RWPE2 (cell line): ENCODE measurements at regions not wholly inside any gene's neighbourhood (a gene's known extent, or its start where the extent isn't known, plus 50 kb on each side); places are given as distances from the start of the nearest gene placed in this dataset.

ENCODE experiments used
- ATAC-seq: fragments of 200-7000 bp; cut with Tn5 transposase; 3 replicates; pipeline ENCODE4 v1.9.1; 2021; ENCODE audit warnings: low read depth
- DNase-seq: peaks from one replicate; pipeline ENCODE4 v3.0.0-alpha.2; 2020; ENCODE audit warnings: low spot score
- H3K27ac ChIP-seq: fragments of 450-650 bp; 2 replicates; pipeline ENCODE4 v1.5.1; 2017; ENCODE audit warnings: mild to moderate bottlenecking; ENCODE audit not compliant: poor library complexity, severe bottlenecking
- H3K27me3 ChIP-seq: fragments of 250-450 bp; sonication (Bioruptor Pico); 2 replicates; pipeline ENCODE4 v1.5.1; 2021; ENCODE audit warnings: mild to moderate bottlenecking, moderate library complexity; ENCODE audit not compliant: insufficient read depth, poor library complexity, severe bottlenecking
- H3K36me3 ChIP-seq: fragments of 250-450 bp; sonication (Bioruptor Pico); 2 replicates; pipeline ENCODE4 v1.5.1; 2020; ENCODE audit warnings: low read depth, mild to moderate bottlenecking, moderate library complexity
- H3K4me1 ChIP-seq: fragments of 250-450 bp; sonication (Bioruptor Pico); 2 replicates; pipeline ENCODE4 v1.5.1; 2021; ENCODE audit warnings: mild to moderate bottlenecking, moderate library complexity; ENCODE audit not compliant: insufficient read depth, poor library complexity, severe bottlenecking
- H3K4me3 ChIP-seq: fragments of 250-450 bp; sonication (Bioruptor Pico); 2 replicates; pipeline ENCODE4 v1.5.1; 2021; ENCODE audit warnings: mild to moderate bottlenecking, moderate library complexity; ENCODE audit not compliant: severe bottlenecking
- H3K9me3 ChIP-seq: fragments of 250-450 bp; sonication (Bioruptor Pico); 2 replicates; pipeline ENCODE4 v1.5.1; 2021; ENCODE audit warnings: mild to moderate bottlenecking, moderate library complexity; ENCODE audit not compliant: severe bottlenecking
- TF ChIP-seq, protein P1 (sequence below): fragments of 450-650 bp; IDR thresholded peaks from one replicate; pipeline ENCODE4 v1.5.1; 2017; ENCODE audit warnings: mild to moderate bottlenecking, moderate library complexity; ENCODE audit not compliant: poor library complexity, severe bottlenecking

DNA sequence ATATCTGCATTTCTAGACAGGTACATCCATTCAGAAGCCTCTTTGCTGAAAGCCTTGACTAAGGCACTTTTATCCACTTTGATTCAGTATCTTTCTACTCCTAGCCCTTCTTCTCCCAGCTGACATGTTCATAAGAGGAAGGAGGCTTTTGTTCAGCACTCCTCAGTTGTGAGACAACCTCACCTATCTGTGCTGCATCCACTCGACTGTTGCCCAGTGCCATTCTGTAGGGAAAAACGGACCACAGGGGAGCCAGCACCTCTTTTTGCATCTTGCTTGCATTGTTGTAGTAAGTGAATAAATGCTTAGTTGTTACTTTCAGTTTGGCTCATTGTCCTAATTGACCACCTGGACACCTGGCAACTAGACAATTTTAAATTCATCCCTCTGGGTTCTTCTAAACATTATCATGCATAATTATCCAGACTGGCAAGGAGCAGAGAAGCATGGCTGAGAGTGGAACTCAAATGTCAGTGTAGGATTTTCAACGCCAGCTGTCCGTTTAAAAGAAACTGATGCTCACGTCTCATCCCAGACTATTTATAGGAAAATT, 83.8 kb upstream of the BOD1L1 start:
- H3K9me3 ChIP-seq: no peaks in the 10 kb centered on the region
- no peaks in the 10 kb centered on the region for H3K27me3 ChIP-seq
- no peak for DNase-seq
- ATAC-seq: no peak
- TF ChIP-seq, protein P1, sequence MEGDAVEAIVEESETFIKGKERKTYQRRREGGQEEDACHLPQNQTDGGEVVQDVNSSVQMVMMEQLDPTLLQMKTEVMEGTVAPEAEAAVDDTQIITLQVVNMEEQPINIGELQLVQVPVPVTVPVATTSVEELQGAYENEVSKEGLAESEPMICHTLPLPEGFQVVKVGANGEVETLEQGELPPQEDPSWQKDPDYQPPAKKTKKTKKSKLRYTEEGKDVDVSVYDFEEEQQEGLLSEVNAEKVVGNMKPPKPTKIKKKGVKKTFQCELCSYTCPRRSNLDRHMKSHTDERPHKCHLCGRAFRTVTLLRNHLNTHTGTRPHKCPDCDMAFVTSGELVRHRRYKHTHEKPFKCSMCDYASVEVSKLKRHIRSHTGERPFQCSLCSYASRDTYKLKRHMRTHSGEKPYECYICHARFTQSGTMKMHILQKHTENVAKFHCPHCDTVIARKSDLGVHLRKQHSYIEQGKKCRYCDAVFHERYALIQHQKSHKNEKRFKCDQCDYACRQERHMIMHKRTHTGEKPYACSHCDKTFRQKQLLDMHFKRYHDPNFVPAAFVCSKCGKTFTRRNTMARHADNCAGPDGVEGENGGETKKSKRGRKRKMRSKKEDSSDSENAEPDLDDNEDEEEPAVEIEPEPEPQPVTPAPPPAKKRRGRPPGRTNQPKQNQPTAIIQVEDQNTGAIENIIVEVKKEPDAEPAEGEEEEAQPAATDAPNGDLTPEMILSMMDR: no peak
- H3K36me3 ChIP-seq: no peaks in the 10 kb centered on the region
- H3K4me1 ChIP-seq: peaks cover 8% of the 10 kb centered on the region
- no peak overlapping the region for H3K4me3 ChIP-seq
- H3K27ac ChIP-seq: no peak overlapping the region

DNA sequence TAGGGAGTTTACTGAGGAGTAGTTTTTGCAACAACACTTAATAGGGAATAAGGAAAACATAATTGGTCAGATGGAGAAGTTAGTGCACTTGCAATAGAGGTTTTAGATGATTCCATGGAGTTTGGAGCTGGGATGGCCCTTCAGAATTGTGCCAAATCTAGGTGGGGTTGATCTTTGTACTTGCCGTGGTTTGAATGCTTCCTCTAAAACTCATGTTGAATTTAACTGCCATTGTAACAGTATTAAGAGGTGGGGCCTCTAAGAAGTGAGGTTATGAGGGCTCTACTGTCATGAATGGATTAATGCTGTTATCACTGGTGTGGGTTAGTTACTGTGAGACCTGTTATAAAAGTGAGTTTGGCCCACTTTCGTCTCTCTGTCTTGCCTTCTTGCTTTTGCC, 94.4 kb upstream of the BOD1L1 start:
- H3K27me3 ChIP-seq: no peaks in the 10 kb centered on the region
- H3K36me3 ChIP-seq: no peaks in the 10 kb centered on the region
- ATAC-seq: no peak
- no peaks in the 10 kb centered on the region for H3K4me1 ChIP-seq
- no peak overlapping the region for H3K4me3 ChIP-seq
- TF ChIP-seq, protein P1: no peak
- H3K9me3 ChIP-seq: no peaks in the 10 kb centered on the region
- no peak for DNase-seq
- H3K27ac ChIP-seq: no peak overlapping the region

DNA sequence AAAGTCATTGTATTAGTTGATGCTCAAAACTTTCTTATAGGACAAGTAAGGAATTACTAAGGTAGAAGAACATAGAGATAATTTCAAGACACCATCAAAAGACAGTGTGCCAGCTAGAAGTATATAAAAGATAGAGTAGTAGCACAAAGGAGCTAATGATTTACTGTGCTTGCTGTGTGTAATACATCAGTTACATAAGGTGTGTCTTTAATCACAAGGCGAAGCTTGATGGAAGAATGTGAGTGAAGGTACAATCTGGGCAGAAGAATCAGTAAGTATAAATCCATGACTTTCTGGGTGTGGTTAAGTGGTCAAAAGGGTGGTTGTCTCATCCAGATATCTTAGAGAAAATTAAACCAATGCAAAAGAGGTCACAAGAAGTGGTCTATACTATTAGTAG, 95.1 kb upstream of the BOD1L1 start:
- DNase-seq (no peak), ATAC-seq (no peak)
- no peak overlapping the region for H3K4me3 ChIP-seq
- H3K27me3 ChIP-seq: no peaks in the 10 kb centered on the region
- no peaks in the 10 kb centered on the region for H3K4me1 ChIP-seq
- no peaks in the 10 kb centered on the region for H3K36me3 ChIP-seq
- H3K9me3 ChIP-seq: no peaks in the 10 kb centered on the region
- TF ChIP-seq, protein P1: no peak
- no peak overlapping the region for H3K27ac ChIP-seq

DNA sequence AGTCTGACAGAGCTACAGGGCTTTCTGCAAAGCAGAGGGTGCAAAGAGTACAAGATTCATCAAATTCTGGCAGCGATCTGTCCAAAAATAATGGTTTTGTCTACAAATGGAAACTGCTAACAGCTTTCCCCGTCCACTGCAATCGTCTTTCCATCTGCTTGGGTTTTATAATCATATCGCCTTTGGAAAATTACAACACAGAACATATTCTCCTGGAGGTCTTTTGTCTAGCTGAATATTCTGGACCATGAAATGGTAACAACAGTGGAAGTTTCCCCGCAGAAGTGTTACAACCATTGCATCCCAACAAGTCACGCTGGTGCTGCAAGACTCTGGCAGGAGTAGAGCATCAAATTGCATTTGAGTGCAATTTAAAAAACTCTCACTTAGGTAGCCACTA, 101.2 kb upstream of the BOD1L1 start:
- no peak overlapping the region for H3K4me3 ChIP-seq
- no peak for DNase-seq
- no peaks in the 10 kb centered on the region for H3K27me3 ChIP-seq
- H3K27ac ChIP-seq: no peak overlapping the region
- TF ChIP-seq, protein P1: no peak
- ATAC-seq: no peak
- no peaks in the 10 kb centered on the region for H3K4me1 ChIP-seq
- H3K36me3 ChIP-seq: no peaks in the 10 kb centered on the region
- no peaks in the 10 kb centered on the region for H3K9me3 ChIP-seq

DNA sequence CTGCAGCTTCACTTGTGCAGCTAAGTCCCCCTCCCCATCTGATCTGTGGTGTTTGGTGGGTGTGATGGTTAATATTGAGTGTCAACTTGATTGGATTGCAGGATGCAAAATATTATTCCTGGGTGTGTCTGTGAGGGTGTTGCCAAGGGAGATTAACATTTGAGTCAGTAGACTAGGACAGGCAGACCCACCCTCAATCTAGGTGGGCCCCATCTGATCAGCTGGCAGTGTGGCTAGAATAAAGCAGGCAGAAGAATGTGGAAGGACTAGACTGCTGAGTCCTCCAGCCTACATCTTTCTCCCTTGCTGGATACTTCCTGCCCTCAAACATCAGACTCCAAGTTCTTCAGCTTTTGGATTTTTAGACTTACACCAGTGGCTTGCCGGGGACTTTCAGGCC, 103.5 kb upstream of the BOD1L1 start:
- no peaks in the 10 kb centered on the region for H3K36me3 ChIP-seq
- H3K4me3 ChIP-seq: no peak overlapping the region
- no peaks in the 10 kb centered on the region for H3K4me1 ChIP-seq
- no peaks in the 10 kb centered on the region for H3K27me3 ChIP-seq
- H3K9me3 ChIP-seq: no peaks in the 10 kb centered on the region
- no peak for DNase-seq
- no peak for ATAC-seq
- no peak overlapping the region for H3K27ac ChIP-seq
- TF ChIP-seq, protein P1: no peak
